DOHH2 (cell line): ENCODE measurements at regions not wholly inside any gene's neighbourhood (a gene's known extent, or its start where the extent isn't known, plus 50 kb on each side); places are given as distances from the start of the nearest gene placed in this dataset.

Source experiments
- CTCF ChIP-seq: fragments of 200-600 bp; sonication (generic); IDR thresholded peaks from one replicate; pipeline ENCODE4 v1.5.1; 2014; ENCODE audit warnings: antibody characterized with exemption, mild to moderate bottlenecking, low read depth, low read length; ENCODE audit not compliant: poor library complexity, severe bottlenecking
- EZH2phosphoT487 ChIP-seq: fragments of 200-600 bp; sonication (generic); IDR thresholded peaks from 2 replicates; pipeline ENCODE4 v1.6.1; 2017; ENCODE audit warnings: borderline replicate concordance, mild to moderate bottlenecking, antibody characterized with exemption, low read length, moderate library complexity, mixed read lengths

GRCh38 chr17:65449495-65449894 lies 112.0 kb downstream of the AXIN2 start:
- TF ChIP-seq CTCF (no peak), EZH2phosphoT487 (no peak)
